AG09319 (cell line): ENCODE measurements at regions not wholly inside any gene's neighbourhood (a gene's known extent, or its start where the extent isn't known, plus 50 kb on each side); places are given as distances from the start of the nearest gene placed in this dataset.

Experiments used
- DNase-seq: peaks from one replicate; pipeline ENCODE4 v3.0.0-alpha.2; 2010; ENCODE audit warnings: low read depth; ENCODE audit errors: extremely low read depth
- CTCF ChIP-seq: IDR thresholded peaks from 2 replicates; pipeline ENCODE4 v1.5.1; 2011; ENCODE audit warnings: low read depth, mild to moderate bottlenecking, inconsistent platforms, low read length, moderate library complexity

- TF ChIP-seq CTCF = no peak
- DNase-seq = no peak
These were observed 600.5 kb upstream of the GRIA3 start for GRCh38 chrX:122583551-122583950.

- no peak for TF ChIP-seq CTCF
- no peak for DNase-seq
These were observed 599.1 kb upstream of the GRIA3 start for GRCh38 chrX:122584981-122585380.

- no peak for DNase-seq
- no peak for TF ChIP-seq CTCF
These were observed 597.2 kb upstream of the GRIA3 start for GRCh38 chrX:122586831-122587230.

- no peak for TF ChIP-seq CTCF
- DNase-seq = no peak
These were observed 592.5 kb upstream of the GRIA3 start for GRCh38 chrX:122591546-122591945.

GRCh38 chrX:122596998-122597397, 587.1 kb upstream of the GRIA3 start:
- DNase-seq = no peak
- TF ChIP-seq CTCF = no peak

GRCh38 chrX:122622795-122623194, 561.3 kb upstream of the GRIA3 start:
- DNase-seq = no peak
- TF ChIP-seq CTCF = no peak

GRCh38 chrX:122625239-122625638, 558.8 kb upstream of the GRIA3 start:
- DNase-seq = no peak
- TF ChIP-seq CTCF = no peak
